AG09309 (cell line): ENCODE measurements at regions not wholly inside any gene's neighbourhood (a gene's known extent, or its start where the extent isn't known, plus 50 kb on each side); places are given as distances from the start of the nearest gene placed in this dataset.
"Not testable (repeated sequence)": the region's sequence is repeated elsewhere in the genome, so short reads cannot be mapped to it uniquely, and the experiment has no call there.

Source experiments
- DNase-seq: peaks from one replicate; pipeline ENCODE4 v3.0.0-alpha.2; 2010; ENCODE audit warnings: low read depth
- H3K4me3 ChIP-seq: 2 replicates; pipeline ENCODE4 v1.5.1; 2011; ENCODE audit warnings: mild to moderate bottlenecking, low read depth, low read length, moderate library complexity; ENCODE audit not compliant: control insufficient read depth
- CTCF ChIP-seq: IDR thresholded peaks from 2 replicates; pipeline ENCODE4 v1.5.1; 2011; ENCODE audit warnings: mild to moderate bottlenecking, low read depth, low read length, inconsistent platforms; ENCODE audit not compliant: insufficient read depth, control insufficient read depth; ENCODE audit errors: missing control alignments

- no peak overlapping the region for H3K4me3 ChIP-seq
- no peak for DNase-seq
- no peak for TF ChIP-seq CTCF
Observed at GRCh38 chr9:71268871-71269635, 147.6 kb upstream of the TRPM3 start.

GRCh38 chr9:71263451-71263850 lies 142.0 kb upstream of the TRPM3 start:
- no peak for DNase-seq
- TF ChIP-seq CTCF = no peak

GRCh38 chr9:71260419-71260818 lies 139.0 kb upstream of the TRPM3 start:
- H3K4me3 ChIP-seq, DNase-seq: not testable (repeated sequence)

More at GRCh38 chr9:71263451-71263850, 142.0 kb upstream of the TRPM3 start:
- H3K4me3 ChIP-seq = no peak overlapping the region

GRCh38 chr9:71254592-71255277 lies 133.3 kb upstream of the TRPM3 start:
- no peak for TF ChIP-seq CTCF
- no peak overlapping the region for H3K4me3 ChIP-seq
- no peak for DNase-seq

GRCh38 chr9:71253011-71253410 lies 131.6 kb upstream of the TRPM3 start:
- no peak for TF ChIP-seq CTCF
- DNase-seq = no peak

GRCh38 chr9:71250581-71250980 lies 129.2 kb upstream of the TRPM3 start:
- no peak for TF ChIP-seq CTCF
- no peak for DNase-seq
- H3K4me3 ChIP-seq = no peak overlapping the region

More at GRCh38 chr9:71253011-71253410, 131.6 kb upstream of the TRPM3 start:
- no peak overlapping the region for H3K4me3 ChIP-seq

DNA sequence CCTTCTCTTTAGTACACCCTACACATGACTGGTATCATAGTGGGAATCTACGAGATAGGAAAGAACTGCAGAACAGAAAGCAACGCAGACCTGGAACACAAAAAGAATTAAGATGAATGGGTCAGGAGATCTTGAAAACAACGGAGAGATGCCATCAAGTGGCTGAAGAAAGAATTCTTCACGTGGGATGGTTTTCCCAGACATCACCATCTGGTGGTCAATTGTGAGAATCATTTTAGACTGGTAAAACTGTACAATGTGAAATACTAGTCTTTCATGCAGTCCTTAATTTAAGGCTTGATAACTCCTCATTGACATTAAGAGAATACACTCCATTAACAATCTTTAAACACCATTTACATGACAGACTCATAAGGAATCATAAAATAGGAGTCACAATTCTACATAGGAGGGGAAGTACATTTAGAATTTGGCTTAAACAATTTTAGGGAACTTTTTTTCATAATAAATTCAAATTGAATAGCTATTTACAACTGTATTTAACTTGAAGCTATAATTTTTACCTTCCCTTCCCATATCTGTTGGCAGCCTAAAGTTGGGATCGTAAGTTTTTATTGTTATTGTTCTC lies 128.4 kb upstream of the TRPM3 start:
- TF ChIP-seq CTCF = peak; percentile 81
- H3K4me3 ChIP-seq = no peak overlapping the region
- DNase-seq = peak; percentile 53
